Aorta (tissue), 5 donors: ENCODE measurements at regions not wholly inside any gene's neighbourhood (a gene's known extent, or its start where the extent isn't known, plus 50 kb on each side); places are given as distances from the start of the nearest gene placed in this dataset.

Experiments
- ATAC-seq: fragments of 200-7000 bp; cut with Tn5 transposase; one replicate; pipeline ENCODE4 v1.9.1; 2022; ENCODE audit warnings: moderate library complexity; ENCODE audit not compliant: low FRiP score
- DNase-seq, 2 donors: peaks; one replicate each; pipeline ENCODE4 v3.0.0-alpha.2; 2020
- H3K27ac ChIP-seq, 2 donors: one replicate each; pipeline ENCODE4 v1.5.1; 2013; ENCODE audit warnings: low read length in 2 of 2, mild to moderate bottlenecking in 2 of 2, moderate library complexity in 2 of 2, control low read depth in 1 of 2, inconsistent platforms in 1 of 2, low read depth in 1 of 2
- H3K27me3 ChIP-seq, 2 donors: one replicate each; pipeline ENCODE4 v1.6.1; 2013; ENCODE audit warnings: control low read depth in 1 of 2, low read length in 1 of 2, mild to moderate bottlenecking in 1 of 2, moderate library complexity in 1 of 2; ENCODE audit not compliant: insufficient read depth in 2 of 2, control insufficient read depth in 1 of 2
- H3K36me3 ChIP-seq, 2 donors: one replicate each; pipeline ENCODE4 v1.6.1; 2013; ENCODE audit warnings: control low read depth in 1 of 2, low read length in 1 of 2, mild to moderate bottlenecking in 1 of 2; ENCODE audit not compliant: insufficient read depth in 2 of 2, control insufficient read depth in 1 of 2
- H3K4me1 ChIP-seq, 2 donors: one replicate each; pipeline ENCODE4 v1.6.1; 2013; ENCODE audit warnings: low read length in 2 of 2, control low read depth in 1 of 2, mild to moderate bottlenecking in 1 of 2, moderate library complexity in 1 of 2; ENCODE audit not compliant: insufficient read depth in 2 of 2, control insufficient read depth in 1 of 2
- H3K4me3 ChIP-seq, 2 donors: one replicate each; pipeline ENCODE4 v1.5.1; 2013; ENCODE audit warnings: low read length in 2 of 2, control low read depth in 1 of 2, mild to moderate bottlenecking in 1 of 2
- H3K9me3 ChIP-seq: one replicate; pipeline ENCODE4 v1.6.1; 2013; ENCODE audit warnings: mild to moderate bottlenecking, low read length; ENCODE audit not compliant: control insufficient read depth
- WGBS, 2 donors: extraction: QIAGEN DNeasy Blood & Tissue Kit; methylation state at CpG; one replicate each; pipeline ENCODE4 v1.1.7; 2013; 5-methylcytosine and 5-hydroxymethylcytosine counted together
- intact Hi-C, 2 donors: fragments of 100-400 bp; cut with DNase I; formaldehyde crosslinking; loops; one replicate each; pipeline versions ENCODE4 v1.14.2 to v1.15.0; 2022
- donor health status: healthy with polysubstance abuse.
- donor health status: Bipolar disorder and iron deficiency.
- donor health status: DM: no; HTN: no; CAD: no.
- donor health status: DM: no; HTN: no; CAD: no.
- donor health status: DM: yes; HTN: yes; CAD: no.

GRCh38 chr4:138509346-138509745 is 267.2 kb upstream of the SLC7A11 start:
- H3K36me3 ChIP-seq, result no peaks in the 10 kb centered on the region
- intact Hi-C loops, result no loop called here
- no peaks in the 10 kb centered on the region for H3K9me3 ChIP-seq
- WGBS, 2 donors, result 67 to 68% methylated on average over 1 of the region's 1 CpG
- ATAC-seq (no peak), DNase-seq (no peak)
- H3K27ac ChIP-seq, result no peak overlapping the region
- H3K27me3 ChIP-seq, result no peaks in the 10 kb centered on the region
- no peak overlapping the region for H3K4me3 ChIP-seq
- H3K4me1 ChIP-seq, result no peaks in the 10 kb centered on the region

- no peak for ATAC-seq
- no peak overlapping the region for H3K27ac ChIP-seq
- H3K4me3 ChIP-seq, result no peak overlapping the region
- H3K36me3 ChIP-seq, result no peaks in the 10 kb centered on the region
- intact Hi-C loops, result no loop called here
- WGBS, 2 donors, result 43 to 57% methylated on average over 2 of the region's 2 CpGs
- H3K4me1 ChIP-seq, result no peaks in the 10 kb centered on the region
- H3K9me3 ChIP-seq, result no peaks in the 10 kb centered on the region
- DNase-seq, result no peak
- H3K27me3 ChIP-seq, result no peaks in the 10 kb centered on the region
Measured at GRCh38 chr4:138507522-138507921, 265.4 kb upstream of the SLC7A11 start.

DNA sequence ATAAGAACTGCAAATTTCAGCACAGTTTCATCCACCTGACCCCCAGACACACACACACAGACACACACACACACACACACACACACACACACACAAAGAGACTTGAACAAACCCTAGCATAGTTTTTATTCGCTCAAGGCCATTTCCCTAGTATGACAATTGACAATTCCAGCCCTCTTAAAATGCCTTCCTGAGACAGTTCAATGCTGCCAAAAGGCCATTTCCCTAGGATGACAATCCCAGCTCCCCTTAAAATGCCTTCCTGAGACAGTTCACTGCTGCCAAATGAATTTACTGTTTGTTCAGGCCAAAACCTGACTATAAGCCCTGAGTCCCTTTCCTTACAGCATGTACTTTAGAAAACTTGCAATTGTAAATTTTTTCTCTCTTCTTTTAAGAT is 259.5 kb upstream of the SLC7A11 start:
- H3K9me3 ChIP-seq, result peaks cover 2% of the 10 kb centered on the region
- 95 to 100% methylated on average over 1 of the region's 1 CpG for WGBS, 2 donors
- ATAC-seq, result no peak

DNA sequence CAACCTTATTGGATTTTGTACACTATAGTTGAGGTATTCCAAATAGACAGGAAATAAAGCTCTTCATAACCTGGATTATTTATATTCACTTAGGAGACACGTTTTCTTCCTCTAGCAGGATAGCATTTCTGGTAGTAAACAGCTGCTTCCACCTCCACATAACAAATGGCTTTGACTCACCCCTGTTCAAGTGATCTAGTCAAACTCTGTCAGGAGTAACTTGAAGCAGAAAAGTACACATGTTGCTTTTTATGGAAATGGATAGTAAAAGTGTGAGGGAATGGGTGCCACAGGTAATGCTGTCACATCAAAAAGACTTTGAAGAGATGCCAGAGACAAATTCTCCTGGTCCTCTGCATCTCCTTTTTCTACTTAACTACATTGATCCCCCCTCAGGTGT is 258.7 kb upstream of the SLC7A11 start:
- ATAC-seq, result no peak

More for the DNA sequence above, 259.5 kb upstream of the SLC7A11 start:
- Histone ChIP-seq H3K4me3 (no peak overlapping the region), H3K36me3 (no peaks in the 10 kb centered on the region), H3K27ac (no peak overlapping the region), H3K4me1 (no peaks in the 10 kb centered on the region), H3K27me3 (no peaks in the 10 kb centered on the region)
- no peak for DNase-seq
- intact Hi-C loops, result no loop called here

GRCh38 chr4:138499627-138500026 is 257.5 kb upstream of the SLC7A11 start:
- no peak for DNase-seq
- Histone ChIP-seq H3K36me3 (no peaks in the 10 kb centered on the region), H3K27ac (no peak overlapping the region), H3K4me1 (no peaks in the 10 kb centered on the region), H3K9me3 (peaks cover 2% of the 10 kb centered on the region), H3K27me3 (no peaks in the 10 kb centered on the region), H3K4me3 (no peak overlapping the region)
- WGBS, 2 donors, result 86 to 90% methylated on average over 2 of the region's 2 CpGs
- intact Hi-C loops, result no loop called here
- no peak for ATAC-seq

More for the DNA sequence above, 258.7 kb upstream of the SLC7A11 start:
- Histone ChIP-seq H3K27me3 (no peaks in the 10 kb centered on the region), H3K36me3 (no peaks in the 10 kb centered on the region), H3K4me1 (no peaks in the 10 kb centered on the region), H3K4me3 (no peak overlapping the region), H3K27ac (no peak overlapping the region), H3K9me3 (peaks cover 2% of the 10 kb centered on the region)
- intact Hi-C loops, result no loop called here
- 85 to 90% methylated on average over 1 of the region's 1 CpG for WGBS, 2 donors
- no peak for DNase-seq

DNA sequence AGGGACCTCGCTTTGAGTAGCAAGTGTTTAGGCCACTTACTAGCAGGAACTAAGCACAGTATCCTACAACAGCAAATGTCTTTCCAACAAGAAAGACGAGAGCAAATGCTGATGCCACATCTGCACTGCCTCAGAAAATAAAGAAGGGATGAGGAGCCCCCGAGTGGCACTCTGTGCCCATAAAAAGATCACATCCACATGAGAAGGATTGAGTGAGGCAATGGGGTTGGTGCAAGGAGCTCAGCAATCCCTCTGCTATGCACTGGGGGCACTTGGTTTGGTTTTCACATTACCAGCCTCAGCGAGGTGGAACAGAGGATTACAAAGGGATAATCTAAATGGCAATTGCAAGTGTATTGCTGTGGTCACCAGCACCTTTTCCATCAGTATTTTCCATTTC is 252.8 kb upstream of the SLC7A11 start:
- DNase-seq, result no peak
- intact Hi-C loops, result no loop called here
- Histone ChIP-seq H3K9me3 (peaks cover 2% of the 10 kb centered on the region), H3K36me3 (no peaks in the 10 kb centered on the region), H3K27ac (no peak overlapping the region), H3K27me3 (no peaks in the 10 kb centered on the region), H3K4me1 (no peaks in the 10 kb centered on the region), H3K4me3 (no peak overlapping the region)
- WGBS, 2 donors, result 56% methylated on average over 4 of the region's 4 CpGs
- no peak for ATAC-seq

GRCh38 chr4:138494116-138494515 is 252.0 kb upstream of the SLC7A11 start:
- ATAC-seq (no peak), DNase-seq (no peak)
- H3K27me3 ChIP-seq, result no peaks in the 10 kb centered on the region
- H3K36me3 ChIP-seq, result no peaks in the 10 kb centered on the region
- H3K27ac ChIP-seq, result no peak overlapping the region
- intact Hi-C loops, result no loop called here
- H3K4me1 ChIP-seq, result no peaks in the 10 kb centered on the region
- WGBS, 2 donors, result 88 to 92% methylated on average over 2 of the region's 2 CpGs
- H3K9me3 ChIP-seq, result peaks cover 2% of the 10 kb centered on the region
- H3K4me3 ChIP-seq, result no peak overlapping the region

GRCh38 chr4:138492176-138492575 is 250.0 kb upstream of the SLC7A11 start:
- 69 to 71% methylated on average over 1 of the region's 1 CpG for WGBS, 2 donors
- intact Hi-C loops, result no loop called here
- DNase-seq (no peak), ATAC-seq (no peak)
- no peak overlapping the region for H3K4me3 ChIP-seq
- no peaks in the 10 kb centered on the region for H3K4me1 ChIP-seq
- H3K9me3 ChIP-seq, result peaks cover 2% of the 10 kb centered on the region
- no peak overlapping the region for H3K27ac ChIP-seq
- no peaks in the 10 kb centered on the region for H3K27me3 ChIP-seq
- H3K36me3 ChIP-seq, result no peaks in the 10 kb centered on the region

DNA sequence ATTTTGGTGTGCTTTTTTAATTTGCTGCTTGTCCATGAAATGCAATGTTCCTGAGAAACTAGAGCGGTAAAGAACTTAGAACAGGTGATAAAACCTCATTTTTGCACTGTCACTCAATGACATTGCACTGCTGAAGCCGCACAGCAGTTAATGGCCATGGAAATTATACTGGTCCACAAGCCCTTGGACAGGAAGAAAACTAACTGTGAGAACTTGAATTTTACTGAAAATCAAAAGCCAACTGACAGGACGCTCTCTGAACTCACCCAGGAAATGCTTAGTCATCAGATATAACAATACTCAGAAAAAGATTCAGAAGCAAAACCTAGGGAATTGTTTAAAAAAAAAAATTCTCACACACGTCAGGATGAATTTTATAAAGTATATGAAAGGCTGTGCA is 246.4 kb upstream of the SLC7A11 start:
- 59 to 64% methylated on average over 4 of the region's 4 CpGs for WGBS, 2 donors
- ATAC-seq (no peak), DNase-seq (no peak)
- H3K4me1 ChIP-seq, result no peaks in the 10 kb centered on the region
- no peaks in the 10 kb centered on the region for H3K36me3 ChIP-seq
- no peak overlapping the region for H3K27ac ChIP-seq
- intact Hi-C loops, result no loop called here
- H3K4me3 ChIP-seq, result no peak overlapping the region
- peaks cover 0 to 1% of the 10 kb centered on the region in 2 donors for H3K27me3 ChIP-seq
- H3K9me3 ChIP-seq, result peaks cover 2% of the 10 kb centered on the region
